Stomach (tissue), 4 donors: ENCODE measurements at regions not wholly inside any gene's neighbourhood (a gene's known extent, or its start where the extent isn't known, plus 50 kb on each side); places are given as distances from the start of the nearest gene placed in this dataset.
"Not testable (repeated sequence)": the region's sequence is repeated elsewhere in the genome, so short reads cannot be mapped to it uniquely, and the experiment has no call there.

Experiments used
- EP300 ChIP-seq: sonication (generic); formaldehyde crosslinking; IDR thresholded peaks from one replicate; pipeline ENCODE4 v1.6.1; 2017; ENCODE audit warnings: antibody characterized with exemption
- POLR2A ChIP-seq, 4 donors: fragments of 450-650 bp; IDR thresholded peaks; one replicate each; pipeline ENCODE4 v1.6.1; 2016; ENCODE audit warnings: antibody characterized with exemption in 4 of 4, control low read depth in 2 of 4, mild to moderate bottlenecking in 1 of 4, moderate library complexity in 1 of 4
- POLR2AphosphoS5 ChIP-seq, 3 donors: sonication (generic); formaldehyde crosslinking; IDR thresholded peaks; one replicate each; pipeline ENCODE4 v1.6.1; 2016; ENCODE audit warnings: antibody characterized with exemption in 3 of 3
- TF ChIP-seq, protein P1 (sequence below), 7 experiments: fragments of 450-650 bp in 4 of 7; fragments of 200-600 bp in 3 of 7; sonication (generic) in 3 of 7; IDR thresholded peaks; one replicate each; pipeline ENCODE4 v1.5.1; 2016 to 2019; ENCODE audit warnings: antibody characterized with exemption in 7 of 7, control low read depth in 2 of 7, mild to moderate bottlenecking in 1 of 7

GRCh38 chr1:118280656-118281055 lies 95.6 kb upstream of the SPAG17 start:
- TF ChIP-seq, protein P1, sequence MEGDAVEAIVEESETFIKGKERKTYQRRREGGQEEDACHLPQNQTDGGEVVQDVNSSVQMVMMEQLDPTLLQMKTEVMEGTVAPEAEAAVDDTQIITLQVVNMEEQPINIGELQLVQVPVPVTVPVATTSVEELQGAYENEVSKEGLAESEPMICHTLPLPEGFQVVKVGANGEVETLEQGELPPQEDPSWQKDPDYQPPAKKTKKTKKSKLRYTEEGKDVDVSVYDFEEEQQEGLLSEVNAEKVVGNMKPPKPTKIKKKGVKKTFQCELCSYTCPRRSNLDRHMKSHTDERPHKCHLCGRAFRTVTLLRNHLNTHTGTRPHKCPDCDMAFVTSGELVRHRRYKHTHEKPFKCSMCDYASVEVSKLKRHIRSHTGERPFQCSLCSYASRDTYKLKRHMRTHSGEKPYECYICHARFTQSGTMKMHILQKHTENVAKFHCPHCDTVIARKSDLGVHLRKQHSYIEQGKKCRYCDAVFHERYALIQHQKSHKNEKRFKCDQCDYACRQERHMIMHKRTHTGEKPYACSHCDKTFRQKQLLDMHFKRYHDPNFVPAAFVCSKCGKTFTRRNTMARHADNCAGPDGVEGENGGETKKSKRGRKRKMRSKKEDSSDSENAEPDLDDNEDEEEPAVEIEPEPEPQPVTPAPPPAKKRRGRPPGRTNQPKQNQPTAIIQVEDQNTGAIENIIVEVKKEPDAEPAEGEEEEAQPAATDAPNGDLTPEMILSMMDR (IDR thresholded peaks at IDR 0.05): not testable (repeated sequence)
- not testable (repeated sequence) for TF ChIP-seq POLR2AphosphoS5 (IDR thresholded peaks at IDR 0.05); POLR2A (IDR thresholded peaks at IDR 0.05); EP300
